Stromal cell of bone marrow (primary cell): ENCODE measurements at regions not wholly inside any gene's neighbourhood (a gene's known extent, or its start where the extent isn't known, plus 50 kb on each side); places are given as distances from the start of the nearest gene placed in this dataset.
"Not testable (repeated sequence)": the region's sequence is repeated elsewhere in the genome, so short reads cannot be mapped to it uniquely, and the experiment has no call there.

Source experiments
- DNase-seq: peaks from one replicate; pipeline ENCODE4 v3.0.0-alpha.2; 2012; ENCODE audit warnings: low read depth

GRCh38 chr15:91620229-91620628, 233.3 kb upstream of the SLCO3A1 start:
- DNase-seq: no peak

DNA sequence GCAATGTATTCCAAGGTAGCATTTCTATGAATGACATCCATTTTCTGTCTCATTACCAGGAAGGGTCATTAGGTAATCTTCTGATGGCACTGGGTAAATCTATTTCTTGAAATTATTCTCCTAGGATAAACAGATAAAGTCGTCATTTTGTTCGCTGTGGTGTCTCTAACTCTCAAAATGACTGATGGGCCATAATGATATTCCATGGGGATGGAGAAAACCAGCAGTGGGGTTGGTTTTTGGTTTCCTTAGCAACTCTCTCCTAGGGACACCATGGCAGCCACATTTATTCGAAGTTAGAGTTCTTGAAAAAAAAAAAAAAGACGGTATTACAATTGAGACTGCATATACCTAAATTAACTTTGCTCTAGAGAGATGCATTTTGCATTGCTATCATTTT, 231.3 kb upstream of the SLCO3A1 start:
- DNase-seq: no peak

DNA sequence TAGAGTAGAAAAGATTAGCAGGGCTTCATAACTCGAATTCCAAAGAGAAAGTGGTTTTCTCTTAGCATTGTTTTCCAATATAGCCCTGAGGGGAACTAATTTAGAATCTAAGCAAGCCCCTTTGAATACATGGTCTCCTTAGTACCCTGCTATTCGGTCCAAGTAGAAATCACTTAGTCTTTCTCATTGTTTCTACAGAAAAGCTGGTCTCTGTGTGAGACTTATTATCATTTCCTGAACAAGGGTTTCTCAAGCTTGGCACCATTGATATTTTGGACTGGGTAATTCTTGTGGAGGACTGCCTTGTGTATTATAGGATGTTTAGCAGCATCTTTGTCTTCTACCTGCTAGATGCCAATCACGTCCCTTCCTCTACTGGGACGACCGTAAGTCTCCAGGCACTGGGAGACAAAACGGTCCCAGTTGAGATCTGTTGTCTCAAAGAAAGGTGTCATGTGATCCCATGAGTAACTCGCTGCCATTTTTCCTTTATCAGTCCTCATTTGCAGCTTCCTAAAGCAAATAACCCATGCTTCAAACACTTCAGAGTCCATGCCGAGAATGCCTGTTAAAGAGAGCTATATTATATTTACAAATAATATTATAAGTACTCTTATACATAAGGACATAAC, 230.7 kb upstream of the SLCO3A1 start:
- no peak for DNase-seq

- DNase-seq: no peak
Observed at GRCh38 chr15:91624353-91624968, 229.0 kb upstream of the SLCO3A1 start.

- no peak for DNase-seq
Observed at GRCh38 chr15:91625506-91625905, 228.0 kb upstream of the SLCO3A1 start.

GRCh38 chr15:91627473-91628278, 225.8 kb upstream of the SLCO3A1 start:
- DNase-seq: peak; percentile 6

GRCh38 chr15:91630090-91630489, 223.4 kb upstream of the SLCO3A1 start:
- DNase-seq: no peak

- no peak for DNase-seq
Observed at GRCh38 chr15:91632176-91632575, 221.3 kb upstream of the SLCO3A1 start.

DNA sequence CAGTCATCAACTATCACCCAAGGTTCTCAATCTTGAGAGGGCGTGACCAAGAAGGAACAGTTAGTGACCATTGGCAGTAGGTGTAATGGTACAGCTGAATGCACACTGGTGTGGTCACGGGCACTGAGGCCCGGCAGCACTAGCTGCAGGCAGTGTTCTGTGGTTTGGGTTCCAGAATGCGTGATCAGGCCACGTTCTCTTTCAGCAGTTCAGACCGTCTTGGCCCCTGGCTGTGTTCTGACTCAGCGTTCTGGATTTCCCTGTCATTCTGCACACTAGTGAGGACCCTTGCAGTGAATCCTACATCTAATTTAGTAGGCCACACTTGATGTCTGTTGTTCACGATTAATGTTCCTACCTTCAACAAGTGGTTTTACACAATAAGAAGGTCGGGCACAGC, 220.5 kb upstream of the SLCO3A1 start:
- DNase-seq: no peak

DNA sequence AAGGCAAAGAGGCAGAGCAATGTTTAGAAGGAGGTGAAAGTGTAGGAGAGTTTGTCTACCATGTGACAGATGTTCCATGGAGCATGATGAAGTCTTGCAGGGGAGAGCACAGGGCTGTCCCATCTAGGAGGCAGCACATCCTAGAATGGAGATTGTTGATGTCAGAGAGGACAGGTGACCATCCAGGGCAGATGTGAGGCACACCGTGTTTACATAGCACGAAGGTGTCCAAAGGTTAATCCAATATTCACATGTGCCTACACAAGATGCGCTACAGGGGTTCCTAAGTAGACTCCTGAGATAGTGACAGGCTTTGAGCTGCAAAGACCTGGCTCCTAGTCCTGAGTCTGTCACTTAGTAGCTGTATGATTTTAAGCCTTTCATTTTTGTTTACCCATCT, 219.3 kb upstream of the SLCO3A1 start:
- no peak for DNase-seq

GRCh38 chr15:91635080-91635479, 218.4 kb upstream of the SLCO3A1 start:
- no peak for DNase-seq

GRCh38 chr15:91635641-91636040, 217.9 kb upstream of the SLCO3A1 start:
- no peak for DNase-seq

- DNase-seq: no peak
Observed at GRCh38 chr15:91649016-91649415, 204.5 kb upstream of the SLCO3A1 start.

DNA sequence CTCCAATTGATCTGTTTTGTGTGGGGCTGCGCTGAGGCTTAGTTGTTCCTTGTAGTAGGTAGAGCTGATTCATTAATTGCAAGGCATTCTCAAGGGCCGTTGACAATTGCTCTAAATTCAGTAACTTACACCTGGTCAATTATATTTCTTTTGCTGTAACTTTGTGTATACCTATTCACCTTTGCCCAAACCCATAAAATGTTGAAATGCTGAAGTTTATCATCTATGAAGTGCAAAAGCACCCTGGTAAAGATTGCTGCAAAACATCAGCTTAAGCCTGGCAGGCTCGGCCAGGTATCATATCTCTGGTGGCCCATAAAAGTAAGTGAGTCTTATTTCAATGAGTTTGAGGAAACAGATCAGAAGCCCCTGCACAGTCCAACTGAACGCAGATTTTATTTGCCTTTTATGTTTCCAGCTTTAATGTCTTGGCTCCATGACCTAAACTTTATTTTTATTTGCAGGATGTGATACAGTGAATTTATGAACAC, 203.6 kb upstream of the SLCO3A1 start:
- DNase-seq: no peak

DNA sequence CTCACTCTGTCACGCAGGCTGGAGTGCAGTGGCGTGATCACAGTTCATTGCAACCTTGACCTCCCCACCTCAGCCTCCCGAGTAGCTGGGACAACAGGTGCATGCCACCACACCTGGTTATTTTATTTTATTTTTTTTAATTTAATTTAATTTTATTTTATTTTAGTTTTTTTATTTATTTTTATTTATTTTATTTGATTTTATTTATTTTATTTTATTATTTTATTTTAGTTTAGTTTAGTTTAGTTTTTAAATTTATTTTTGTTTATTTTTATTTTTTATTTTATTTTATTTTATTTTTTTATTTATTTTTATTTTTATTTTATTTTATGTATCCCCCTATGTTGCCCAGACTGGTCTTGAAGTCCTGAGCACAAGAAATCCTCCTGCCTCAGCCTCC, 202.3 kb upstream of the SLCO3A1 start:
- DNase-seq: no peak

GRCh38 chr15:91652610-91653207, 200.8 kb upstream of the SLCO3A1 start:
- DNase-seq: no peak

DNA sequence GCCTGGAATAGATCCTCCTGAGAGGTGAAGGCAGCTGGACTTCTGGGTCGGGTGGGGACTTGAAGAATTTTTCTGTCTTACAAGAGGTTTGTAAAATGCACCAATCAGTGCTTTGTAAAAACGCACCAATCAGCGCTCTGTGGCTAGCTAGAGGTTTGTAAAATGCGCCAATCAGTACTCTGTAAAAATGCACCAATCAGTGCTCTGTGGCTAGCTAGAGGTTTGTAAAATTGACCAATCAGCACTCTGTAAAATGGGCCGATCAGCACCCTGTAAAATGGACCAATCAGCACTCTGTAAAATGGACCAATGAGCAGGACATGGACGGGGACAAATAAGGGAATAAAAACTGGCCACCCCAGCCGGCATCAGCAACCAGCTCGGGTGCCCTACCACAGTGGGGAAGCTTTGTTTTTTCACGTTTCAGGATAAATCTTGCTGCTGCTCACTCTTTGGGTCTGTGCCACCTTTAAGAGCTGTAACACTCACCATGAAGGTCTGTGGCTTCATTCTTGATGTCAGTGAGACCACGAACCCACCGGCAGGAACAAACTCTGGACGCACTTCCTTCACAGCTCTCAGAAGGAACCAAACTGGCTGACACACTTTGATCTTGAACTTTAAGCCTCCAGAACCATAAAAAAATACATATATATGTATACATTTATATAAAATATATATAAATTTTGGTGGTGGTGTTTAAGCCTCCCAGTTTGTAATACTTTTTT, 197.8 kb upstream of the SLCO3A1 start:
- DNase-seq: not testable (repeated sequence)

GRCh38 chr15:91660174-91660649, 193.3 kb upstream of the SLCO3A1 start:
- DNase-seq: no peak

DNA sequence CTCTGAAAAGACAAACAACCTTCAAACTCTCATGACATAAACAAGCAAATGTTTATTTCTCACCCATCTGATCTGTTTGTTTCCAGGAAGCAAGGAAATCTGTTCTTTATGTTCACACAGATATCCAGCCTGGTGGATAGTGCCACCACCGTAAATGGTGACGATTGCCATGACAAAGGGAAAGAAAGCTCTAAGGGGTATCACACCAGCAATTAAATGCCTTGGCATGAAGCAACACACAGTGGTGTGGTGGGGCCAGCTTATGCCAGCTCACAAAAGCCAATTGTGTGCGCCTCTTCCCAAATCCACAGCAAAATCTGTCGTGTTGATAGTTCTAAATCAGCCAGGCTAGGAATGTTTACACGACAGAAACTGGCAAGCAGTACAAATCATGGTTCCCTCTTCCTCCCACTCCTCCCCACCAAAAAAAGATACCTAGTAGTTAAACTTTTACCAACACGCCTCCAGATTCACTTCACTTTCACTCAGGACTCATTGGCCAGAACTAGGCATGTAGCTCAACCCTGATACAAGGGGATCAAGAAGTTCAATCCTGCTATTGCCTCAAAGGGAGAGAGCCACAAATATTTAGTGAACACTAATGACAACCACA, 189.2 kb upstream of the SLCO3A1 start:
- DNase-seq: no peak

DNA sequence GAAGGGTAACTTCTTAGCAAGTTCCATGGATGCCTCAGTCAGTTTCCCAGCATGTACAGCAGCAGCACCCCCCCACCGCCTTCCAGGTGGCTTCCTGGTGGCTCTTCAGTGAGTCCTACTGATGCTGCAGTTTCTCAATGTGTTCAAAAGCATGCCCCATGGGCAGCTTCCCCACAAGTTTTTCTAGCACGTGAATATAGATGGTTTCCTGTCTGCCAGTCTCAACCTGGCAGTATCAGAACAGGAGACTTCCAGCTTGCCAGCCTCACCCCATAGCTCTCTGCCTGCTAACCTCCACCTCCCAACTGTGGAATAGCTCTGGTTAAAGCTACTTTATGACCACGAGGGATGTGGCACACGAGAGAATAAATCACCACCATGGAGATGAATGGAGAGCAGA, 188.3 kb upstream of the SLCO3A1 start:
- DNase-seq: no peak

GRCh38 chr15:91668370-91668769, 185.1 kb upstream of the SLCO3A1 start:
- no peak for DNase-seq
